ENCODE measurements at regions not wholly inside any gene's neighbourhood (a gene's known extent, or its start where the extent isn't known, plus 50 kb on each side); places are given as distances from the start of the nearest gene placed in this dataset.

DNA sequence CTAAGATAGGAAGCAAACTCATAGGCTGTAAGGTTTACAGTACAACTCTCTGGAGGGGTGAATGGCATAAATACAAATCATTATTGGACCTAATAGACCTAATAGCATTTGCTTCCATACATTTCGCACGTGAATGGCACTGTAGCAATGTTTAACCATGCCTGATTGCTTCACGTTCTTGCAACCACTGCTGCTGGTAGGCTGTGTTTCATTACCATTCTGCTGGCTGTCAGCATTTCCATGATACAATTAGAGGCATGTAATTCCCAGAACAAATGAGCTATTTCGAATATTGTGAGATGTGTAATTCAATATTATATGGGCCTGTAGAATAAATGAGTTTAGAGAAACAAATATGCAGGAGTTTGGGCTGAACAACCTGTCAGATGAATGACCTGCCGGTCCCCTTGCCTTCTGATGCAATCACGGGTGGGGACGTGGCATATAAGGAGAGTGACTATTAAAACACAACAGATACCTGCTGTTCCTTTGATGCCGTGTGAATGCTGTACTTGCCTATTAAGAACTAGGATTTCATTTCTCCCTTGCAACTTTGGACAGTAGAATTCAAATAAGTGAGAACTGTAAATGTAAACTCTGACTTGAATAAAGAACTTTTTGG is 393.4 kb downstream of the ACTR3B start:
- DNase-seq = no peak
- intact Hi-C loops (cut with micrococcal nuclease) = no loop called here
- Histone ChIP-seq H3K9me3 (replicated peaks) (peaks cover 11% of the 10 kb centered on the region), H3K36me3 (no peaks in the 10 kb centered on the region), H3K27me3 (ENCODE audit: low read depth) (no peaks in the 10 kb centered on the region), H3K4me3 (no peak overlapping the region), H3K4me1 (no peaks in the 10 kb centered on the region), H3K27ac (replicated peaks) (no peak overlapping the region)
- TF ChIP-seq, protein P1, sequence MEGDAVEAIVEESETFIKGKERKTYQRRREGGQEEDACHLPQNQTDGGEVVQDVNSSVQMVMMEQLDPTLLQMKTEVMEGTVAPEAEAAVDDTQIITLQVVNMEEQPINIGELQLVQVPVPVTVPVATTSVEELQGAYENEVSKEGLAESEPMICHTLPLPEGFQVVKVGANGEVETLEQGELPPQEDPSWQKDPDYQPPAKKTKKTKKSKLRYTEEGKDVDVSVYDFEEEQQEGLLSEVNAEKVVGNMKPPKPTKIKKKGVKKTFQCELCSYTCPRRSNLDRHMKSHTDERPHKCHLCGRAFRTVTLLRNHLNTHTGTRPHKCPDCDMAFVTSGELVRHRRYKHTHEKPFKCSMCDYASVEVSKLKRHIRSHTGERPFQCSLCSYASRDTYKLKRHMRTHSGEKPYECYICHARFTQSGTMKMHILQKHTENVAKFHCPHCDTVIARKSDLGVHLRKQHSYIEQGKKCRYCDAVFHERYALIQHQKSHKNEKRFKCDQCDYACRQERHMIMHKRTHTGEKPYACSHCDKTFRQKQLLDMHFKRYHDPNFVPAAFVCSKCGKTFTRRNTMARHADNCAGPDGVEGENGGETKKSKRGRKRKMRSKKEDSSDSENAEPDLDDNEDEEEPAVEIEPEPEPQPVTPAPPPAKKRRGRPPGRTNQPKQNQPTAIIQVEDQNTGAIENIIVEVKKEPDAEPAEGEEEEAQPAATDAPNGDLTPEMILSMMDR (IDR thresholded peaks at IDR 0.05; ENCODE audit: borderline replicate concordance) = no peak

DNA sequence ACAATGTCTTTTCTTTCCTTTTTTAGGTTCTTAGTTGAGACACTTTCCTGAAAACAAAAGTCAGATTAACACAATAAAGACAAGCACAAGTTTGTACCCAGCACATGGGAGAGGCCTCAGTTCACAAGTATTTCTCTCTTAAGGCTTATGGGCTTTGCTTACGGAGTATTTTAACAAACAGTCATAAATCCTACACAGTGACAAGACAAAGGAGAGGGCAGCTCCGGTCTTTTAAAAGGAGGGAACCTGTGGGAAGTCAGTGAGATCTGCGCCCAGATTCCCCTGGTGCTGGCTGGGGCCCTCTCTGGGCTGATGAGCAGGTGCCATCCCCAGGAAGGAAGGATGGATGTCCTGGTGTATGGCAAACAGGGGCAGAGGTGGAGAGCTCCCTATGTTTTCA is 398.6 kb downstream of the ACTR3B start:
- intact Hi-C loops (cut with micrococcal nuclease) = no loop called here
- Histone ChIP-seq H3K4me1 (no peaks in the 10 kb centered on the region), H3K4me3 (no peak overlapping the region), H3K9me3 (replicated peaks) (peaks cover 20% of the 10 kb centered on the region), H3K36me3 (no peaks in the 10 kb centered on the region), H3K27me3 (ENCODE audit: low read depth) (no peaks in the 10 kb centered on the region), H3K27ac (replicated peaks) (no peak overlapping the region)
- DNase-seq = no peak
- TF ChIP-seq, protein P1 (IDR thresholded peaks at IDR 0.05; ENCODE audit: borderline replicate concordance) = no peak

DNA sequence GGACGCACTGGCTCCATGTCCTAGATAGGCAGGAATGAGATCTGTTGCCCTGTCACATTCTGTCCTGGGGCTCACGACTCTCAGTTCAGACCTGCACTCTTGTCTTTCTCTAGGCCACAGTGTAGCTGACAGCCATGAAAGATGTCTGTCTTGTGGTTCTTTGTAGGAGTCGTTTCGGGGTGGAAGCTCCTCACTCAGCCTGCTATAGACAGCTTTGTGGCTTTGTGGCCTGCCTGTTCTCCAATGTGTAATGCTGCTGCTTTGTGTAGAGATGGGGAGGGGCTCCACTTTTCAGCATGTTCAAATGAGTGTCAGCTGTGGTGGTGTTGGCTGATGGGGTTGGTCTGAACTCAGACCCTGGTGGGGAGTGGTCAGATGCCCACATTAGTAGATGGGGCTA is 410.7 kb downstream of the ACTR3B start:
- Histone ChIP-seq H3K9me3 (replicated peaks) (peaks cover 37% of the 10 kb centered on the region), H3K27me3 (ENCODE audit: low read depth) (no peaks in the 10 kb centered on the region), H3K27ac (replicated peaks) (no peak overlapping the region), H3K4me1 (no peaks in the 10 kb centered on the region), H3K4me3 (no peak overlapping the region), H3K36me3 (no peaks in the 10 kb centered on the region)
- TF ChIP-seq, protein P1 (IDR thresholded peaks at IDR 0.05; ENCODE audit: borderline replicate concordance) = no peak
- intact Hi-C loops (cut with micrococcal nuclease) = no loop called here
- no peak for DNase-seq

DNA sequence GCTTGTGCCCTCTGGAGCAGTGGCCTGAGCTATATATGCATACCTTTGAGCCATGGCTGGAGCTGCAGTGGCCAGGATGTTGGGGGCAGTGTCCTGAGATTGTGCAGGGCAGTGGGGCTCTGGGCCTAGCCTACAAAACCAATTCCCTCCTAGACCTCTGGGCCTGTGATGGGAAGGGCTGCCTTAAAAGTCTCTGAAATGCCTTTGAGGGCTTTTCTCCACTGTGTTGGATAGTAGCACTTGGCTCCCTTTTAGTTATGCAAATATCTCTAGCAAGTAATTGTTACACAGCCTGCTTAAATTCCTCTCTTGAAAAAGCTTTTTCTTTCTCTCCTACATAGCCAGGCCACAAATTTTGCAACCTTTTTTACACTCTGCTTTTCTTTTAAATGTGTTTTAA is 426.4 kb downstream of the ACTR3B start:
- Histone ChIP-seq H3K9me3 (replicated peaks) (no peaks in the 10 kb centered on the region), H3K27me3 (ENCODE audit: low read depth) (peaks cover 2% of the 10 kb centered on the region), H3K36me3 (no peaks in the 10 kb centered on the region), H3K4me3 (no peak overlapping the region), H3K4me1 (no peaks in the 10 kb centered on the region), H3K27ac (replicated peaks) (no peak overlapping the region)
- no peak for DNase-seq
- intact Hi-C loops (cut with micrococcal nuclease) = no loop called here
- TF ChIP-seq, protein P1 (IDR thresholded peaks at IDR 0.05; ENCODE audit: borderline replicate concordance) = no peak

DNA sequence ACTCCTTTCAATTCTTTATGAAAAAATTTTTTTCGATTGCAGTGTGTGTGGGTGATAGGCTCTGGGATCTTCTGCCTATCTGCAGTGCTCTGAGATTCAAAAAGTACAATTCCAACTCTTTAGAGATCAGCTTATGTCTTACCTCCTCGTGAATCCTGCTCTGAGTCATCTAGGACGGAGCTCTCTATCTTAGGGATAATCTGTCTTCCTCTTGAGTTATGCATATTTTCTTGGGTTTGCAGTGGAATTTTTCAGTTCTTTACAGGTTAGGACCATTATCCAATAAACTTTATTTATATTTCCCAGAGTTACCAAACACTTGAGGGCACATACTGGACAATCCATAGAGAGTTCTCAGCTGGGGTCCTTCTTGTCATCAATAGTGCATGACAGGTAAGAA is 428.6 kb downstream of the ACTR3B start:
- TF ChIP-seq, protein P1 (IDR thresholded peaks at IDR 0.05; ENCODE audit: borderline replicate concordance) = no peak
- Histone ChIP-seq H3K27ac (replicated peaks) (no peak overlapping the region), H3K4me1 (no peaks in the 10 kb centered on the region), H3K27me3 (ENCODE audit: low read depth) (peaks cover 22% of the 10 kb centered on the region), H3K4me3 (no peak overlapping the region), H3K36me3 (no peaks in the 10 kb centered on the region), H3K9me3 (replicated peaks) (no peaks in the 10 kb centered on the region)
- intact Hi-C loops (cut with micrococcal nuclease) = no loop called here
- DNase-seq = no peak
